Parathyroid adenoma (tissue), 2 donors: ENCODE measurements at regions not wholly inside any gene's neighbourhood (a gene's known extent, or its start where the extent isn't known, plus 50 kb on each side); places are given as distances from the start of the nearest gene placed in this dataset.
"Not testable (repeated sequence)": the region's sequence is repeated elsewhere in the genome, so short reads cannot be mapped to it uniquely, and the experiment has no call there.

Source experiments
- H2AFZ ChIP-seq: fragments of 300-600 bp; sonication (generic); one replicate; pipeline ENCODE4 v1.7.0; 2017; ENCODE audit warnings: antibody characterized with exemption, mild to moderate bottlenecking
- H3K27ac ChIP-seq: fragments of 300-600 bp; sonication (generic); one replicate; pipeline ENCODE4 v1.7.0; 2017
- H3K27me3 ChIP-seq: fragments of 300-600 bp; sonication (generic); one replicate; pipeline ENCODE4 v1.7.0; 2017; ENCODE audit warnings: low read length; ENCODE audit not compliant: control insufficient read depth, insufficient read depth
- H3K36me3 ChIP-seq: fragments of 300-600 bp; sonication (generic); one replicate; pipeline ENCODE4 v1.7.0; 2017; ENCODE audit warnings: low read length; ENCODE audit not compliant: control insufficient read depth, insufficient read depth
- H3K4me1 ChIP-seq: fragments of 300-600 bp; sonication (generic); one replicate; pipeline ENCODE4 v1.7.0; 2017; ENCODE audit warnings: control low read depth
- H3K4me2 ChIP-seq: fragments of 300-600 bp; sonication (generic); one replicate; pipeline ENCODE4 v1.7.0; 2017; ENCODE audit warnings: low read length
- H3K4me3 ChIP-seq: fragments of 300-600 bp; sonication (generic); one replicate; pipeline ENCODE4 v1.7.0; 2017; ENCODE audit warnings: low read depth, low read length
- H3K79me2 ChIP-seq: fragments of 300-600 bp; sonication (generic); one replicate; pipeline ENCODE4 v1.7.0; 2017; ENCODE audit warnings: control low read depth
- H3K9ac ChIP-seq: fragments of 300-600 bp; sonication (generic); one replicate; pipeline ENCODE4 v1.7.0; 2017; ENCODE audit warnings: mild to moderate bottlenecking
- H3K9me3 ChIP-seq: fragments of 300-600 bp; sonication (generic); one replicate; pipeline ENCODE4 v1.7.0; 2017; ENCODE audit warnings: low read length; ENCODE audit not compliant: control insufficient read depth
- TF ChIP-seq, protein P1 (sequence below): fragments of 300-600 bp; sonication (generic); IDR thresholded peaks from one replicate; pipeline ENCODE4 v1.7.0; 2017; ENCODE audit warnings: antibody characterized with exemption, mild to moderate bottlenecking
- donor health status: primary hyperparathyroidism.

DNA sequence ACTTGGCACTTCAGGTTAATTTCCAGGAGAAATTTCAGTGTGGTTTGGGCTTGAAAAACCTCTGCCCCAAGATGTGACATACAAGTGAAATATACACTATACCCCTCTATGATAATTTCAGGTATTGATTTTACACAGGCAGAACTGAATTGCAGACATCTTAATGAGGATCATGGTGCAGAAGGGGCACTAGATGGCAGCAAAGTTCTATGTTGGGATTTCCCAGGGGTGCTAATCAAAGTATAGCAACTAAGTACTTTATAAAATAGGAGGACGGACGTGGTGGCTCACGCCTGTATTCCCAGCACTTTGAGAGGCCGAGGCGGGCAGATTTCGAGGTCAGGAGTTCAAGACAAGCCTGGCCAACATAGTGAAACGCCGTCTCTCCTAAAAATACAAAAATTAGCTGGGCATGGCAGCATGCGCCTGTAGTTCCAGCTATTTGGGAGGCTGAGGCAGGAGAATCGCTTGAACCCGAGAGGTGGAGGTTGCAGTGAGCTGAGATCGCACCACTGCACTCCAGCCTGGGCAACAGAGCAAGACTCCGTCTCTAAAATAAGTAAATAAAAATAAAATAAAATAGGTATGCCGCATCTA lies 555.7 kb downstream of the ETS1 start:
- H2AFZ ChIP-seq, H3K4me1 ChIP-seq, H3K27me3 ChIP-seq, H3K27ac ChIP-seq, H3K9ac ChIP-seq, H3K9me3 ChIP-seq, H3K4me3 ChIP-seq, H3K4me2 ChIP-seq, H3K79me2 ChIP-seq, H3K36me3 ChIP-seq: not testable (repeated sequence)
- TF ChIP-seq, protein P1, sequence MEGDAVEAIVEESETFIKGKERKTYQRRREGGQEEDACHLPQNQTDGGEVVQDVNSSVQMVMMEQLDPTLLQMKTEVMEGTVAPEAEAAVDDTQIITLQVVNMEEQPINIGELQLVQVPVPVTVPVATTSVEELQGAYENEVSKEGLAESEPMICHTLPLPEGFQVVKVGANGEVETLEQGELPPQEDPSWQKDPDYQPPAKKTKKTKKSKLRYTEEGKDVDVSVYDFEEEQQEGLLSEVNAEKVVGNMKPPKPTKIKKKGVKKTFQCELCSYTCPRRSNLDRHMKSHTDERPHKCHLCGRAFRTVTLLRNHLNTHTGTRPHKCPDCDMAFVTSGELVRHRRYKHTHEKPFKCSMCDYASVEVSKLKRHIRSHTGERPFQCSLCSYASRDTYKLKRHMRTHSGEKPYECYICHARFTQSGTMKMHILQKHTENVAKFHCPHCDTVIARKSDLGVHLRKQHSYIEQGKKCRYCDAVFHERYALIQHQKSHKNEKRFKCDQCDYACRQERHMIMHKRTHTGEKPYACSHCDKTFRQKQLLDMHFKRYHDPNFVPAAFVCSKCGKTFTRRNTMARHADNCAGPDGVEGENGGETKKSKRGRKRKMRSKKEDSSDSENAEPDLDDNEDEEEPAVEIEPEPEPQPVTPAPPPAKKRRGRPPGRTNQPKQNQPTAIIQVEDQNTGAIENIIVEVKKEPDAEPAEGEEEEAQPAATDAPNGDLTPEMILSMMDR, result peak; percentile 30

DNA sequence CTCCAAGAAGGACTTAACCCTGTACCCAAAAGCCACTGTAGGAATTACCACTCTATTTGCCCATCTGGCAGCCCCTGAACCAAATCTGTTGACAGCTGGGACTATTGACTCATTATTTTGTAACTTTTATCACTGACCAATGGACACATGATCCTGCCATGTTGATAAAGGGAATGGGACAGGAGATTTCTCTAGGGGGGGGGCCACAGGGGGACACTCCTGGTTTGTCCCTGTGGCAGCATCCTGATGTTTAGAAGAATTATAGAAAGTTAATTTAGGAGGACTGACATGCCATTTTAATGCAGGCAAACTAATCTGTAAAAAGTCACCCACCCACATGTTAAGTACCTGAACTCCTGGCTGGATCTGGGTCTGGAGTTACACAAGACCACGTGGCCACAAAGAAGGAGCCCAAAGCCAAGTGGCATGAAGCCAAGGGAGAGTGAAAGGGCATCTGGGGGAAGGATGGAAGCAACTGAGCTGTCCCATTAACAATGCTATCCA lies 558.1 kb downstream of the ETS1 start:
- Histone ChIP-seq H3K27me3 (no peaks in the 10 kb centered on the region), H3K9me3 (no peaks in the 10 kb centered on the region), H3K27ac (no peak overlapping the region), H3K4me3 (no peak overlapping the region), H3K4me2 (no peak overlapping the region), H3K79me2 (no peaks in the 10 kb centered on the region), H3K4me1 (no peaks in the 10 kb centered on the region), H3K9ac (no peak overlapping the region), H2AFZ (no peak overlapping the region), H3K36me3 (no peaks in the 10 kb centered on the region)
- TF ChIP-seq, protein P1, result no peak

DNA sequence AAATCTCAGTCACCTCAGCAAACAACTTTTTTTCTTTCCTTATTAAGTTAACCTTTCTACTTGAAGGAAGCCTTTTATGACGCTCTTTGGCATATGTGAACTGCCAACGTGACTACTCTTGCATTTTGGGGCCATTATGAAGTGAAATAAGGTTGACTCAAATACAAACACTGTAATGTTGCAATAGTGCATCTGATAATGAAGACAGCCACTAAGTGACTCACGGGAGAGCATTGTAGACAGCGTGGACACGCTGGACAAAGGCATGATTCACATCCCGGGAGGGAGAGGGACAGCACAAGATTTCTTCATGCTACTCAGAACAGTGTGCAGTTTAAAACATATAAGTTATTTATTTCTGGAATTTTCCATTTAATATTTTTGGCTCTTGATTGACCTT lies 560.8 kb downstream of the ETS1 start:
- no peak overlapping the region for H3K9ac ChIP-seq
- H3K9me3 ChIP-seq, result no peaks in the 10 kb centered on the region
- TF ChIP-seq, protein P1, result no peak
- H3K4me1 ChIP-seq, result no peaks in the 10 kb centered on the region
- H3K27ac ChIP-seq, result no peak overlapping the region
- H3K79me2 ChIP-seq, result no peaks in the 10 kb centered on the region
- H3K4me3 ChIP-seq, result no peak overlapping the region
- H3K4me2 ChIP-seq, result no peak overlapping the region
- no peaks in the 10 kb centered on the region for H3K36me3 ChIP-seq
- H3K27me3 ChIP-seq, result no peaks in the 10 kb centered on the region
- no peak overlapping the region for H2AFZ ChIP-seq

DNA sequence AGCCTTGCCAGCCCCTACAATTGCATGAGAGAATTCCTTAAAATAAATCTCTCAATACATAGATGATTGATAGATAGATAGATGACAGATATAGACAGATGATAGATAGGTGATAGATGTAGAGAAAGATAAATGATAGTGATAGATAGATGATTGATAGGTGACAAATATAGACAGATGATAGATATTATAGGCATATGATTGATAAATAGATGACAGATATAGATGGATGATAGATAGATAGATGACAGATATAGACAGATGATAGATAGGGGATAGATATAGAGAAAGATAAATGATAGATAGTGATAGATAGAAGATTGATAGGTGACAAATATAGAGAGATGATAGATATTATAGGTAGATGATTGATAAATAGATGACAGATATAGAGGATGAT lies 564.6 kb downstream of the ETS1 start:
- Histone ChIP-seq H3K4me2 (no peak overlapping the region), H3K9me3 (no peaks in the 10 kb centered on the region), H3K79me2 (no peaks in the 10 kb centered on the region), H3K27me3 (no peaks in the 10 kb centered on the region), H3K4me3 (no peak overlapping the region), H3K36me3 (no peaks in the 10 kb centered on the region), H3K4me1 (no peaks in the 10 kb centered on the region), H3K9ac (no peak overlapping the region), H3K27ac (no peak overlapping the region), H2AFZ (no peak overlapping the region)
- TF ChIP-seq, protein P1, result no peak

DNA sequence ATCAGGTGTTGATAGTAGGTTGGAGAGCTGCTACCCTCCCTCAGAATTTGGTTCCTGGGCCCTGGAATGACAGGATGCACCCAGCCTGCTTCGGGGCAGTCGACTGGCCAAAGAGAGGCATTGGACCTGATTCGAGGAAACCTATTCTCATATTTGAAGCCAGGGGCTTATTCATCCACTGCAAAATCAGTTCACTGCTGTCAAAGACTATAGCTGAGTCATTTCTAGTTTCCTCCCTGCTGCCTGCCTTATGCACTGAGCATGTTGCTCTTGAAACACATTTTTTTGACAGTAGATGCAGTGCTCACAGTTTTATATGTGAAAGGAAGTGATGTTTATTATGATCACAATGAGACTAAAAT lies 565.4 kb downstream of the ETS1 start:
- Histone ChIP-seq H3K27me3 (no peaks in the 10 kb centered on the region), H3K4me2 (no peak overlapping the region), H3K9me3 (no peaks in the 10 kb centered on the region), H3K4me1 (no peaks in the 10 kb centered on the region), H3K36me3 (no peaks in the 10 kb centered on the region), H3K79me2 (no peaks in the 10 kb centered on the region), H3K9ac (no peak overlapping the region), H2AFZ (no peak overlapping the region), H3K27ac (no peak overlapping the region), H3K4me3 (no peak overlapping the region)
- TF ChIP-seq, protein P1, result no peak
